Body of pancreas (tissue), 4 donors: ENCODE measurements at regions not wholly inside any gene's neighbourhood (a gene's known extent, or its start where the extent isn't known, plus 50 kb on each side); places are given as distances from the start of the nearest gene placed in this dataset.

Source experiments
- ATAC-seq: fragments of 150-250 bp; one replicate; pipeline ENCODE4 v1.9.1; 2016
- DNase-seq, 4 donors: peaks; one replicate each; pipeline ENCODE4 v3.0.0-alpha.2; 2019
- H3K27ac ChIP-seq, 4 donors: fragments of 200-600 bp; sonication (generic); 1 replicate in 3 of 4; 2 replicates in 1 of 4; pipeline versions ENCODE4 v1.5.1 to v1.6.1; 2016 to 2019; ENCODE audit warnings: mild to moderate bottlenecking in 1 of 4, mixed read lengths in 1 of 4, moderate library complexity in 1 of 4
- H3K27me3 ChIP-seq, 2 donors: fragments of 200-600 bp; sonication (generic); one replicate each; pipeline ENCODE4 v1.6.0; 2016; ENCODE audit warnings: mild to moderate bottlenecking in 1 of 2
- H3K36me3 ChIP-seq, 2 donors: fragments of 200-600 bp; sonication (generic); replicated peaks in 1 of 2; 2 replicates each; pipeline ENCODE4 v1.5.1; 2016; ENCODE audit warnings: low read depth in 2 of 2; ENCODE audit not compliant: insufficient read depth in 1 of 2
- H3K4me1 ChIP-seq: fragments of 200-600 bp; sonication (generic); one replicate; pipeline ENCODE4 v1.6.0; 2016
- H3K4me3 ChIP-seq, 2 donors: fragments of 200-600 bp; sonication (generic); 1 replicate in 1 of 2; 2 replicates in 1 of 2; pipeline ENCODE4 v1.5.1; 2016 to 2019
- H3K9me3 ChIP-seq, 3 donors: fragments of 200-600 bp; sonication (generic); 1 replicate in 2 of 3; 2 replicates in 1 of 3; pipeline ENCODE4 v1.5.1; 2016
- CTCF ChIP-seq, 7 experiments: fragments of 450-650 bp in 4 of 7; fragments of 200-600 bp in 3 of 7; sonication (generic) in 3 of 7; IDR thresholded peaks; one replicate each; pipeline ENCODE4 v1.5.1; 2016 to 2019; ENCODE audit warnings: antibody characterized with exemption in 7 of 7
- POLR2A ChIP-seq, 3 donors: fragments of 450-650 bp; IDR thresholded peaks; one replicate each; pipeline ENCODE4 v1.6.1; 2016; ENCODE audit warnings: antibody characterized with exemption in 3 of 3, mild to moderate bottlenecking in 2 of 3
- WGBS, 2 donors: methylation state at CpG; one replicate each; pipeline ENCODE4 v1.1.5; 2017; 5-methylcytosine and 5-hydroxymethylcytosine counted together
- intact Hi-C: fragments of 100-400 bp; cut with DNase I; formaldehyde crosslinking; loops from one replicate; pipeline ENCODE4 v1.15.1; 2023

GRCh38 chr2:237162959-237163358 lies 77.3 kb downstream of the COPS8 start:
- Histone ChIP-seq H3K36me3 (no peaks in the 10 kb centered on the region), H3K4me3 (no peak overlapping the region), H3K27me3 (no peaks in the 10 kb centered on the region), H3K9me3 (no peaks in the 10 kb centered on the region), H3K27ac (no peak overlapping the region), H3K4me1 (no peaks in the 10 kb centered on the region)
- ATAC-seq (no peak), DNase-seq (no peak)
- intact Hi-C loops = no loop called here
- WGBS, 2 donors = 67 to 76% methylated on average over 5 of the region's 5 CpGs
- no peak for TF ChIP-seq POLR2A (IDR thresholded peaks at IDR 0.05)
- no peak for TF ChIP-seq CTCF (IDR thresholded peaks at IDR 0.05)

DNA sequence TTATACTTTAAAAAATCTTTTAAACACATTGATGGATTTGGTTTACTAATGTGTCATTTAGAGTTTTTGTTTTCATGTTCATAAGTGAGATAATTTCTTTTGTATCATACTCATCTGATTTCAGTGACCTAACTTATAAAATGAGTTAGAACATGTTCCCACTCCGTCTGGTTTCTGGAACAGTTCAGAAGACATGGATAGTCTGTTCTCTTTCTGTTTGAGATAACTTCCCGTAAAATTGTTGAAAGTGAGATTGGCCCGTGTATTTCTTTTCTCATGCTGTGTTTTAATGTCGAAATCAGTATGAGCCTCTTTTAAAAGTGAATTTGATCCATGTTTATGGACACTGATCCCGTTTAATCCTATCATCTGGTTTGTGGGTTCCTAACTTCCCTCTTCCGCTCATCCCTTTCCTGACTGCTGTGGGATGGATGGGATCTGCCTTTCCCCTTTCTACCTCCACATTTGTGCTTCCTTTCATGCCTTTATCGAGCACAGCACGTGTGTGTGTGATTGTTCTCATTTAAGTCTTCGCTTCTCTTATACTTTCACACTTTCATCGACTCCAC lies 78.9 kb downstream of the COPS8 start:
- Histone ChIP-seq H3K9me3 (no peaks in the 10 kb centered on the region), H3K4me3 (no peak overlapping the region), H3K4me1 (no peaks in the 10 kb centered on the region), H3K36me3 (no peaks in the 10 kb centered on the region), H3K27me3 (no peaks in the 10 kb centered on the region), H3K27ac (no peak overlapping the region)
- 60 to 70% methylated on average over 10 of the region's 10 CpGs for WGBS, 2 donors
- TF ChIP-seq POLR2A (IDR thresholded peaks at IDR 0.05) (no peak), CTCF (IDR thresholded peaks at IDR 0.05) (no peak)
- DNase-seq = no peak
- intact Hi-C loops = no loop called here
- ATAC-seq = peak; percentile 24

DNA sequence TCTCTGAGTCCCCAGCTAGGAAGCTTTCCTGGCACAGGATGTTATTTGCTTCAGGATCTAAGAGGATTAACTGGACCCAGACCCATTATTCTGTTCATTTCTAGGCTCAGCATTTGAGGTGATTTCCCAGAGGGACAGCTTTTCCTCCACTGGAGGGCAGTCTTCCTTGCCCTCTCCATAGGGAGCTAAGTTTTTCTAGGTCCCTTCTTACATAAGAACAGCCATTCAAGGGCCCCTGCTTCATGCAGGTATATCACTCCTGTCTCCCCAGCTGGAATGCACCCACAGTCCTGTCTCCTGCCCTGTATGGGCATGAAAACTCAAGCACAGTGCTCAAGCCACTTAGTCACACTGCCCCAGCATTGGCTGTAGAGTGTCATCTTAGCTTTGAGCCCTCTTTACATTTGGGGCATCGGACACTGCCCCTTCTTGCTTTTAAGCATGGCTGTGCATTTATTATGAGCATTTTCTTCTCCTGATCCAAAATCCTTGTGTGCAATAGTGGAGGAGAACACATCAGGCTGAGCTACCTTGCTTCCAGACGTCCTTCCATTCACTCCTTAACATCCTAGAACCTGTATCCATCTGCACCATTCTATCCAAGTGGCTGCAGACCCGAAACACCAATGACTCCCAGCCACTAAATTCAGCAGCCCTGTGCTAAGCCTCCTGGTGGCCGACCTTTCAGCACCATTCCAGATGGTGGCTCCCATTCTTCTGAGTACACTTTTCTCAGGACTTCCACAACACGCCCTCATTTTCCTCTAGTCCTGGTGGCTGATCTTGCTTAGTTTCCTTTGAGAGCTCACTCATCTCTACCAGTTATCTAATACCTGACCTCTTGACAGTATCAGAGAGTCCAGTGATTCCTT lies 80.0 kb downstream of the COPS8 start:
- TF ChIP-seq CTCF (IDR thresholded peaks at IDR 0.05) = peak in 6 of 7 experiments; percentile 23 to 41 (median 30)
- no peak for TF ChIP-seq POLR2A (IDR thresholded peaks at IDR 0.05)
- DNase-seq = no peak
- H3K27ac ChIP-seq = no peak overlapping the region
- H3K4me3 ChIP-seq = no peak overlapping the region
- H3K4me1 ChIP-seq = no peaks in the 10 kb centered on the region
- H3K36me3 ChIP-seq = no peaks in the 10 kb centered on the region
- WGBS, 2 donors = 65 to 68% methylated on average over 5 of the region's 5 CpGs
- H3K27me3 ChIP-seq = no peaks in the 10 kb centered on the region
- ATAC-seq = no peak
- intact Hi-C loops = no loop called here
- no peaks in the 10 kb centered on the region for H3K9me3 ChIP-seq

- DNase-seq = no peak
- ATAC-seq = no peak
- Histone ChIP-seq H3K27me3 (no peaks in the 10 kb centered on the region), H3K36me3 (no peaks in the 10 kb centered on the region), H3K4me3 (no peak overlapping the region), H3K9me3 (no peaks in the 10 kb centered on the region), H3K4me1 (no peaks in the 10 kb centered on the region), H3K27ac (no peak overlapping the region)
- TF ChIP-seq CTCF (IDR thresholded peaks at IDR 0.05) (no peak), POLR2A (IDR thresholded peaks at IDR 0.05) (no peak)
- 80 to 93% methylated on average over 4 of the region's 4 CpGs for WGBS, 2 donors
- intact Hi-C loops = no loop called here
Measured at GRCh38 chr2:237167038-237167437, 81.3 kb downstream of the COPS8 start.
